Stimulated activated naive B cell treated with anti-CD40 and anti-IgM and Interleukin-4, amounts not matched to agents 10 μg/mL and 1 μg/mL and 100 μg/mL, for 72 hours (primary cell): ENCODE measurements at regions not wholly inside any gene's neighbourhood (a gene's known extent, or its start where the extent isn't known, plus 50 kb on each side); places are given as distances from the start of the nearest gene placed in this dataset.

Experiments used
- ATAC-seq, 2 donors: fragments of 150-1000 bp; cut with Tn5 transposase; replicated peaks; 2 replicates each; pipeline ENCODE4 v1.10.0; 2021; ENCODE audit warnings: moderate library complexity in 1 of 2
- DNase-seq: peaks from one replicate; pipeline ENCODE4 v3.0.0; 2021
- H3K27ac Mint-ChIP-seq: one replicate; pipeline ENCODE4 v1.8.0; 2022; ENCODE audit warnings: mild to moderate bottlenecking, mixed read lengths
- H3K27me3 Mint-ChIP-seq, 2 donors: one replicate each; pipeline ENCODE4 v1.8.0; 2022; ENCODE audit warnings: mixed read lengths in 2 of 2
- H3K36me3 Mint-ChIP-seq, 2 donors: one replicate each; pipeline ENCODE4 v1.8.0; 2022; ENCODE audit warnings: mixed read lengths in 2 of 2, mild to moderate bottlenecking in 1 of 2
- H3K4me1 Mint-ChIP-seq, 2 donors: one replicate each; pipeline ENCODE4 v1.8.0; 2022; ENCODE audit warnings: mixed read lengths in 2 of 2, mild to moderate bottlenecking in 1 of 2
- H3K4me3 Mint-ChIP-seq, 2 donors: one replicate each; pipeline ENCODE4 v1.8.0; 2022; ENCODE audit warnings: mild to moderate bottlenecking in 2 of 2, mixed read lengths in 2 of 2, moderate library complexity in 1 of 2
- H3K9me3 Mint-ChIP-seq, 2 donors: one replicate each; pipeline ENCODE4 v1.8.0; 2022; ENCODE audit warnings: mixed read lengths in 2 of 2, mild to moderate bottlenecking in 1 of 2

GRCh38 chr15:81856001-81856633 lies 189.7 kb downstream of the MEX3B start:
- H3K9me3 Mint-ChIP-seq, result no peaks in the 10 kb centered on the region
- peaks cover 0 to 4% of the 10 kb centered on the region in 2 donors for H3K4me1 Mint-ChIP-seq
- peak overlapping the region; percentile 37 for H3K27ac Mint-ChIP-seq
- no peak for ATAC-seq
- H3K27me3 Mint-ChIP-seq, result peaks cover 8 to 13% of the 10 kb centered on the region in 2 donors
- no peak for DNase-seq
- H3K4me3 Mint-ChIP-seq, result no peak overlapping the region
- no peaks in the 10 kb centered on the region for H3K36me3 Mint-ChIP-seq

- Mint-ChIP-seq H3K9me3 (no peaks in the 10 kb centered on the region), H3K4me3 (no peak overlapping the region), H3K36me3 (no peaks in the 10 kb centered on the region)
Measured at GRCh38 chr15:81853150-81853748, 192.6 kb downstream of the MEX3B start.

GRCh38 chr15:81852411-81853149 lies 193.2 kb downstream of the MEX3B start:
- no peak overlapping the region for H3K4me3 Mint-ChIP-seq
- H3K27ac Mint-ChIP-seq, result no peak overlapping the region
- no peak for ATAC-seq
- no peaks in the 10 kb centered on the region for H3K4me1 Mint-ChIP-seq
- H3K27me3 Mint-ChIP-seq, result peaks cover 14 to 18% of the 10 kb centered on the region in 2 donors
- no peak for DNase-seq
- no peaks in the 10 kb centered on the region for H3K36me3 Mint-ChIP-seq
- no peaks in the 10 kb centered on the region for H3K9me3 Mint-ChIP-seq

More at GRCh38 chr15:81853150-81853748, 192.6 kb downstream of the MEX3B start:
- ATAC-seq (no peak), DNase-seq (no peak)
- Mint-ChIP-seq H3K27me3 (peaks cover 14 to 18% of the 10 kb centered on the region in 2 donors), H3K27ac (no peak overlapping the region), H3K4me1 (no peaks in the 10 kb centered on the region)

- Mint-ChIP-seq H3K36me3 (no peaks in the 10 kb centered on the region), H3K9me3 (no peaks in the 10 kb centered on the region)
Measured at GRCh38 chr15:81851757-81852156, 194.1 kb downstream of the MEX3B start.

GRCh38 chr15:81851325-81851724 lies 194.5 kb downstream of the MEX3B start:
- Mint-ChIP-seq H3K27me3 (peaks cover 17 to 18% of the 10 kb centered on the region in 2 donors), H3K9me3 (no peaks in the 10 kb centered on the region), H3K27ac (no peak overlapping the region), H3K4me1 (no peaks in the 10 kb centered on the region), H3K4me3 (no peak overlapping the region), H3K36me3 (no peaks in the 10 kb centered on the region)
- DNase-seq, result no peak
- ATAC-seq, result no peak

More at GRCh38 chr15:81851757-81852156, 194.1 kb downstream of the MEX3B start:
- ATAC-seq, result no peak
- Mint-ChIP-seq H3K4me1 (no peaks in the 10 kb centered on the region), H3K4me3 (no peak overlapping the region), H3K27me3 (peaks cover 16 to 18% of the 10 kb centered on the region in 2 donors), H3K27ac (no peak overlapping the region)
- no peak for DNase-seq

GRCh38 chr15:81849289-81849688 lies 196.5 kb downstream of the MEX3B start:
- no peak overlapping the region for H3K27ac Mint-ChIP-seq
- H3K9me3 Mint-ChIP-seq, result no peaks in the 10 kb centered on the region
- H3K4me3 Mint-ChIP-seq, result no peak overlapping the region
- ATAC-seq (no peak), DNase-seq (no peak)
- H3K36me3 Mint-ChIP-seq, result no peaks in the 10 kb centered on the region
- peaks cover 18 to 21% of the 10 kb centered on the region in 2 donors for H3K27me3 Mint-ChIP-seq
- peaks cover 3 to 5% of the 10 kb centered on the region in 2 donors for H3K4me1 Mint-ChIP-seq

GRCh38 chr15:81848701-81849100 lies 197.1 kb downstream of the MEX3B start:
- peaks cover 3 to 5% of the 10 kb centered on the region in 2 donors for H3K4me1 Mint-ChIP-seq
- H3K27me3 Mint-ChIP-seq, result peaks cover 18 to 21% of the 10 kb centered on the region in 2 donors
- H3K36me3 Mint-ChIP-seq, result no peaks in the 10 kb centered on the region
- H3K27ac Mint-ChIP-seq, result no peak overlapping the region
- no peak for ATAC-seq
- no peak for DNase-seq
- H3K9me3 Mint-ChIP-seq, result no peaks in the 10 kb centered on the region
- H3K4me3 Mint-ChIP-seq, result no peak overlapping the region

GRCh38 chr15:81843757-81844407 lies 201.9 kb downstream of the MEX3B start:
- H3K9me3 Mint-ChIP-seq, result no peaks in the 10 kb centered on the region
- H3K4me3 Mint-ChIP-seq, result no peak overlapping the region
- DNase-seq (no peak), ATAC-seq (no peak)
- no peak overlapping the region for H3K27ac Mint-ChIP-seq
- no peaks in the 10 kb centered on the region for H3K36me3 Mint-ChIP-seq
- H3K4me1 Mint-ChIP-seq, result peaks cover 10 to 12% of the 10 kb centered on the region in 2 donors
- H3K27me3 Mint-ChIP-seq, result peaks cover 0 to 7% of the 10 kb centered on the region in 2 donors

GRCh38 chr15:81843226-81843625 lies 202.6 kb downstream of the MEX3B start:
- H3K27me3 Mint-ChIP-seq, result peaks cover 0 to 7% of the 10 kb centered on the region in 2 donors
- ATAC-seq, result peak; percentile 69

GRCh38 chr15:81839387-81839786 lies 206.4 kb downstream of the MEX3B start:
- no peak for DNase-seq
- no peak for ATAC-seq
- H3K27ac Mint-ChIP-seq, result no peak overlapping the region
- no peaks in the 10 kb centered on the region for H3K27me3 Mint-ChIP-seq
- H3K9me3 Mint-ChIP-seq, result no peaks in the 10 kb centered on the region
- H3K4me1 Mint-ChIP-seq, result peaks cover 7% of the 10 kb centered on the region in 2 donors
- no peaks in the 10 kb centered on the region for H3K36me3 Mint-ChIP-seq
- H3K4me3 Mint-ChIP-seq, result no peak overlapping the region

More at GRCh38 chr15:81843226-81843625, 202.6 kb downstream of the MEX3B start:
- Mint-ChIP-seq H3K4me1 (peaks cover 10 to 12% of the 10 kb centered on the region in 2 donors), H3K27ac (no peak overlapping the region), H3K4me3 (no peak overlapping the region), H3K9me3 (no peaks in the 10 kb centered on the region), H3K36me3 (no peaks in the 10 kb centered on the region)
- no peak for DNase-seq

- Mint-ChIP-seq H3K27me3 (peaks cover 0 to 6% of the 10 kb centered on the region in 2 donors), H3K4me1 (no peaks in the 10 kb centered on the region), H3K36me3 (no peaks in the 10 kb centered on the region), H3K4me3 (no peak overlapping the region), H3K27ac (no peak overlapping the region), H3K9me3 (no peaks in the 10 kb centered on the region)
- ATAC-seq (no peak), DNase-seq (no peak)
Measured at GRCh38 chr15:81835731-81836130, 210.1 kb downstream of the MEX3B start.

GRCh38 chr15:81830520-81830919 lies 215.3 kb downstream of the MEX3B start:
- ATAC-seq, result no peak
- Mint-ChIP-seq H3K36me3 (no peaks in the 10 kb centered on the region), H3K9me3 (peaks cover 1 to 4% of the 10 kb centered on the region in 2 donors), H3K27ac (no peak overlapping the region), H3K4me1 (no peaks in the 10 kb centered on the region), H3K4me3 (no peak overlapping the region), H3K27me3 (peaks cover 4 to 6% of the 10 kb centered on the region in 2 donors)
- no peak for DNase-seq

GRCh38 chr15:81829918-81830317 lies 215.9 kb downstream of the MEX3B start:
- DNase-seq (no peak), ATAC-seq (no peak)
- Mint-ChIP-seq H3K27me3 (peaks cover 4 to 6% of the 10 kb centered on the region in 2 donors), H3K4me3 (no peak overlapping the region), H3K27ac (no peak overlapping the region), H3K9me3 (peaks cover 1 to 4% of the 10 kb centered on the region in 2 donors), H3K36me3 (no peaks in the 10 kb centered on the region), H3K4me1 (peaks cover 2 to 4% of the 10 kb centered on the region in 2 donors)

GRCh38 chr15:81828135-81828534 lies 217.7 kb downstream of the MEX3B start:
- ATAC-seq (no peak), DNase-seq (no peak)
- Mint-ChIP-seq H3K4me1 (peaks cover 4 to 7% of the 10 kb centered on the region in 2 donors), H3K27me3 (peaks cover 4 to 6% of the 10 kb centered on the region in 2 donors), H3K4me3 (no peak overlapping the region), H3K36me3 (no peaks in the 10 kb centered on the region), H3K9me3 (peaks cover 1 to 4% of the 10 kb centered on the region in 2 donors), H3K27ac (no peak overlapping the region)
